A549 (cell line): ENCODE measurements at regions not wholly inside any gene's neighbourhood (a gene's known extent, or its start where the extent isn't known, plus 50 kb on each side); places are given as distances from the start of the nearest gene placed in this dataset.

Source experiments
- ATAC-seq, 2 experiments: fragments of 200-7000 bp in 1 of 2; fragments of >200 bp in 1 of 2; cut with Nextera tagmentation in 1 of 2; cut with Tn5 transposase in 1 of 2; 3 replicates each; pipeline versions ENCODE4 v1.8.0 to v1.9.1; 2018 to 2020; ENCODE audit warnings: mild to moderate bottlenecking in 1 of 2, moderate library complexity in 1 of 2
- CTCF ChIA-PET: fragments of 300-600 bp; sonication (Branson Sonifier 250); formaldehyde crosslinking; extraction: SDS; loops from one replicate; lab custom pipeline; 2021; ENCODE audit warnings: antibody characterized with exemption, inconsistent platforms; lab: Yijun Ruan, JAX
- POLR2A ChIA-PET: fragments of 350-600 bp; formaldehyde crosslinking; extraction: SDS; loops from one replicate; lab custom pipeline; 2021; ENCODE audit warnings: antibody characterized with exemption, inconsistent platforms; lab: Yijun Ruan, JAX
- DNase-seq, 2 experiments: peaks; one replicate each; pipeline versions ENCODE4 v3.0.0 to v3.0.0-alpha.2; 2011 to 2016; ENCODE audit warnings: low read depth in 1 of 2, low spot score in 1 of 2
- FAIRE-seq: peaks from 2 replicates; lab custom pipeline; 2011; peaks lifted over from hg19 to GRCh38; lab: Jason Lieb, UNC
- H3K27ac ChIP-seq, 2 experiments: fragments of >200 bp; sonication (Bioruptor Twin); formaldehyde crosslinking; 3 replicates each; pipeline ENCODE4 v1.5.1; 2016 to 2017
- H3K4me1 ChIP-seq: fragments of >200 bp; sonication (Bioruptor Twin); formaldehyde crosslinking; 3 replicates; pipeline ENCODE4 v1.6.1; 2016
- H3K4me2 ChIP-seq: fragments of >200 bp; sonication (Bioruptor Twin); formaldehyde crosslinking; 3 replicates; pipeline ENCODE4 v1.6.1; 2016
- H3K4me3 ChIP-seq: fragments of >200 bp; sonication (Bioruptor Twin); formaldehyde crosslinking; 3 replicates; pipeline ENCODE4 v1.5.1; 2016
- H3K9me3 ChIP-seq: fragments of >200 bp; sonication (Bioruptor Twin); formaldehyde crosslinking; 3 replicates; pipeline ENCODE4 v1.6.1; 2016
- CEBPB ChIP-seq, 2 experiments: fragments of >200 bp in 1 of 2; sonication (Bioruptor Twin) in 1 of 2; formaldehyde crosslinking in 1 of 2; IDR thresholded peaks; 2 replicates each; pipeline ENCODE4 v1.6.1; 2012 to 2016
- EHMT2 ChIP-seq: fragments of 200-600 bp; sonication (generic); IDR thresholded peaks from 2 replicates; pipeline ENCODE4 v1.6.1; 2016; ENCODE audit warnings: antibody characterized with exemption, low read depth, mild to moderate bottlenecking, moderate library complexity
- ESRRA ChIP-seq: fragments of 150-350 bp; IDR thresholded peaks from 2 replicates; pipeline ENCODE4 v1.6.1; 2014; ENCODE audit warnings: mild to moderate bottlenecking, low read length, borderline replicate concordance
- HOXB13 ChIP-seq: fragments of 250-450 bp; sonication (Bioruptor Pico); IDR thresholded peaks from 2 replicates; pipeline ENCODE4 v1.5.0; 2020; ENCODE audit warnings: low read depth, mild to moderate bottlenecking, moderate library complexity
- JUNB ChIP-seq: fragments of >200 bp; sonication (Bioruptor Twin); formaldehyde crosslinking; IDR thresholded peaks from 2 replicates; pipeline ENCODE4 v1.6.1; 2016
- KDM1A ChIP-seq: fragments of 200-600 bp; sonication (generic); IDR thresholded peaks from 2 replicates; pipeline ENCODE4 v1.6.1; 2016; ENCODE audit warnings: low read depth, mild to moderate bottlenecking
- MAFK ChIP-seq: fragments of 450-650 bp; IDR thresholded peaks from 2 replicates; pipeline ENCODE4 v1.6.1; 2014; ENCODE audit not compliant: partially characterized antibody
- MAZ ChIP-seq: fragments of 150-350 bp; IDR thresholded peaks from 2 replicates; pipeline ENCODE4 v1.6.1; 2014; ENCODE audit warnings: antibody characterized with exemption, low read depth, low read length, borderline replicate concordance
- NFE2L2 ChIP-seq: fragments of 150-350 bp; conservative IDR thresholded peaks from 2 replicates; pipeline ENCODE4 v1.6.1; 2014; ENCODE audit warnings: low read length
- NPAS2 ChIP-seq: fragments of 250-450 bp; sonication (Bioruptor Pico); IDR thresholded peaks from 2 replicates; pipeline ENCODE4 v1.8.0; 2022; ENCODE audit warnings: mild to moderate bottlenecking, moderate library complexity, borderline replicate concordance
- NR3C1 ChIP-seq: fragments of >200 bp; sonication (Bioruptor Twin); formaldehyde crosslinking; IDR thresholded peaks from 3 replicates; pipeline ENCODE4 v1.6.1; 2017
- PHF8 ChIP-seq: fragments of 200-600 bp; sonication (generic); IDR thresholded peaks from 2 replicates; pipeline ENCODE4 v1.6.1; 2016; ENCODE audit warnings: low read depth, mild to moderate bottlenecking, antibody characterized with exemption, moderate library complexity, borderline replicate concordance
- SMC3 ChIP-seq: fragments of >200 bp; sonication (Bioruptor Twin); formaldehyde crosslinking; IDR thresholded peaks from 3 replicates; pipeline ENCODE4 v1.6.1; 2018; ENCODE audit warnings: inconsistent platforms
- SREBF2 ChIP-seq: fragments of 450-650 bp; IDR thresholded peaks from 2 replicates; pipeline ENCODE4 v1.6.1; 2014; ENCODE audit warnings: mild to moderate bottlenecking, moderate library complexity
- WGBS: methylation state at CpG from one replicate; pipeline ENCODE4 v1.1.6; 2017; ENCODE audit errors: missing lambda C conversion rate; 5-methylcytosine and 5-hydroxymethylcytosine counted together
- TF ChIP-seq, protein P1 (sequence below): IDR thresholded peaks from 2 replicates; pipeline ENCODE4 v1.6.1; 2012
- TF ChIP-seq, protein P2 (sequence below): fragments of 250-450 bp; sonication (Bioruptor Pico); IDR thresholded peaks from 2 replicates; pipeline ENCODE4 v1.5.0; 2020; ENCODE audit warnings: low read depth, mild to moderate bottlenecking, moderate library complexity
- TF ChIP-seq, protein P3 (sequence below): fragments of 250-450 bp; sonication (Bioruptor Pico); IDR thresholded peaks from 2 replicates; pipeline ENCODE4 v1.5.0; 2021; ENCODE audit warnings: mild to moderate bottlenecking, moderate library complexity, borderline replicate concordance

DNA sequence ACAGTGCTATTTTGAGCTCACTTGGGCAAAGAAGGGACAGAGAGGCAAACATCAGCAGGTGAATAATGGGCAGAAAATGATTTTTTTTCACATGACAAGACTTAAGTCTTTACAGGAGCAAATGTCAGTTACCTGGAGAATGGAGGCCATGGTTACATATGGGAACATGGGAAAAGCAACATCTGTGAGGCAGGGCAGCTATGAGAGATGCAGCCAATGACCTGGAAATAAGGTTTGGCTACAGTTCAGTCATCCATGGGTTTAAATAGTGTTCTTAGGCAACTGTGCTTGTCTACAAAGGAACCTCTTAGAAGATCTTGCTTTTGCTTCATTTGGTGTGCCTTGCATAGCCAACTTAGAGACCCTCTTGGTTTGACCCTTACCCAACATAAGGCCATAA lies 490.2 kb upstream of the LCORL start:
- ATAC-seq: no peak
- Histone ChIP-seq H3K9me3 (no peaks in the 10 kb centered on the region), H3K4me3 (no peak overlapping the region), H3K27ac (no peak overlapping the region), H3K4me1 (no peaks in the 10 kb centered on the region), H3K4me2 (no peak overlapping the region)
- ChIA-PET POLR2A (no interaction called here), CTCF (no interaction called here)
- no peak for FAIRE-seq
- TF ChIP-seq KDM1A (no peak), NFE2L2 (no peak), HOXB13 (CRISPR knock-in tag) (no peak), ESRRA (no peak), MAZ (no peak), NR3C1 (no peak)
- TF ChIP-seq, protein P1, sequence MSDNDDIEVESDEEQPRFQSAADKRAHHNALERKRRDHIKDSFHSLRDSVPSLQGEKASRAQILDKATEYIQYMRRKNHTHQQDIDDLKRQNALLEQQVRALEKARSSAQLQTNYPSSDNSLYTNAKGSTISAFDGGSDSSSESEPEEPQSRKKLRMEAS: no peak
- TF ChIP-seq, protein P2, sequence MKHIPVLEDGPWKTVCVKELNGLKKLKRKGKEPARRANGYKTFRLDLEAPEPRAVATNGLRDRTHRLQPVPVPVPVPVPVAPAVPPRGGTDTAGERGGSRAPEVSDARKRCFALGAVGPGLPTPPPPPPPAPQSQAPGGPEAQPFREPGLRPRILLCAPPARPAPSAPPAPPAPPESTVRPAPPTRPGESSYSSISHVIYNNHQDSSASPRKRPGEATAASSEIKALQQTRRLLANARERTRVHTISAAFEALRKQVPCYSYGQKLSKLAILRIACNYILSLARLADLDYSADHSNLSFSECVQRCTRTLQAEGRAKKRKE: no peak
- no peak for DNase-seq

DNA sequence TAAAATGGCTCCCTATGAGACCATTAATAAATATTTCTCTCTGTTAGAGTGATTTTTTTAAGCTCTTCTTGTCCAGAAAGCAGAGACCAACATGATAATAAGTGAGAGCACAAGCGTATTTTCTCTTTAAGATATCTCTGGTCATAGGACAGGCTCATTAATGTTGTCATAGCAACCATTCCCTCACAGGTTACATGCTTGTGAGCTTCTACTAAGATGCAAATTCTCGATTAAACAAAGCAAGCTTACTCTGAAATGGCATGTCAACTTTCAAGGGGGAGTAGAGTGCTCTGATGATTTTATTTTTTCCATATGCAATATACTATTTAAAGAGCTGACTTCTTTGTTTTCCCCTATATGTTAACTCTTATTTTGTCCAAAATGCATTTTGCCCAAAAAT lies 487.2 kb upstream of the LCORL start:
- DNase-seq (no peak), FAIRE-seq (no peak), ATAC-seq (no peak)
- H3K4me3 ChIP-seq: no peak overlapping the region
- WGBS: 4% methylated on average over 2 of the region's 2 CpGs
- H3K9me3 ChIP-seq: no peaks in the 10 kb centered on the region
- no peak overlapping the region for H3K4me2 ChIP-seq
- POLR2A ChIA-PET: no interaction called here
- no peaks in the 10 kb centered on the region for H3K4me1 ChIP-seq
- TF ChIP-seq SMC3 (no peak), PHF8 (no peak)
- H3K27ac ChIP-seq: no peak overlapping the region
- CTCF ChIA-PET: no interaction called here

DNA sequence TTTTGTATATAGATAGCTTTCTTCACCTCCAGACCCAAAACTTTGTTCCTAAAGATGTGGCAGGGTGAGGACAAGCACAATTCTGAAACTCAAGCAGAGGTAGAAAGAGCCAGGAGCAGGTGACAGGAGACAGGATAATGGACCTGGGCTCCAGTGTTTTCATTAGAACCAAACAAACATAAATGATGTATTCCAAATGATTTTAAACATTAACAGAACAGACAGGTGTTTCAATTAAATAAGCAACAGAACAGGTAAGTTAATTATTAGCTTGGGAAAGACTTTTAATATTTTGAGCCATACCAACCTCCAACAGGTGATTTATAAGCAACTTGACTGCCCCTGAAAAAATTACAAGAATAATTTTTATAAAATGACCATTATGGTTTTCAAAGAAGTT lies 459.4 kb upstream of the LCORL start:
- Histone ChIP-seq H3K4me3 (no peak overlapping the region), H3K27ac (no peak overlapping the region), H3K9me3 (no peaks in the 10 kb centered on the region), H3K4me1 (no peaks in the 10 kb centered on the region), H3K4me2 (no peak overlapping the region)
- ChIA-PET CTCF (interaction anchor here (0.8 kb wide), 1 partner anchor 37 kb away, joined by 3 read pairs; no protein-coding TSS in a partner anchor), POLR2A (no interaction called here)
- no peak for DNase-seq
- TF ChIP-seq, protein P3, sequence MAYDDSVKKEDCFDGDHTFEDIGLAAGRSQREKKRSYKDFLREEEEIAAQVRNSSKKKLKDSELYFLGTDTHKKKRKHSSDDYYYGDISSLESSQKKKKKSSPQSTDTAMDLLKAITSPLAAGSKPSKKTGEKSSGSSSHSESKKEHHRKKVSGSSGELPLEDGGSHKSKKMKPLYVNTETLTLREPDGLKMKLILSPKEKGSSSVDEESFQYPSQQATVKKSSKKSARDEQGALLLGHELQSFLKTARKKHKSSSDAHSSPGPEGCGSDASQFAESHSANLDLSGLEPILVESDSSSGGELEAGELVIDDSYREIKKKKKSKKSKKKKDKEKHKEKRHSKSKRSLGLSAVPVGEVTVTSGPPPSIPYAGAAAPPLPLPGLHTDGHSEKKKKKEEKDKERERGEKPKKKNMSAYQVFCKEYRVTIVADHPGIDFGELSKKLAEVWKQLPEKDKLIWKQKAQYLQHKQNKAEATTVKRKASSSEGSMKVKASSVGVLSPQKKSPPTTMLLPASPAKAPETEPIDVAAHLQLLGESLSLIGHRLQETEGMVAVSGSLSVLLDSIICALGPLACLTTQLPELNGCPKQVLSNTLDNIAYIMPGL (CRISPR knock-in tag): no peak
- TF ChIP-seq MAFK: no peak
- no peak for TF ChIP-seq NPAS2 (CRISPR knock-in tag)
- no peak for TF ChIP-seq CEBPB (IDR thresholded peaks at IDR 0.05)
- FAIRE-seq: no peak
- no peak for ATAC-seq

DNA sequence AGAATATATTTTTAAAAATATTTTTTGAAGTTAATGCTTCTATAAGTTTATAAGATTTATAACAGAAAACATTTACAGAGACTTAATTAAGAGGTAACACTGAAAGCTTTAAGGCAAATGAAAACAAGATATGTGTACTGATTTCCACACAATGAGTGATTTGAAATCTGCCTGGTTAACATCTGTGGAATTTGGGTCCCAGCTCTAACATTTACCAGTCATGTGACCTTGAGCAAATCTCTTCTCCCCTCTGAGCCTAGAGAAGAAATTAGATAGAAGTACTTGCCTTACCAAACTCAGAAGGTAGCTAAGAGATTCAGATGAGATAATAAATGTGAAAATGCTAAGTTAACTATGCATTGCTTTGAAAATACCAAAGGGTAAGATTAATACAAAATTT lies 458.8 kb upstream of the LCORL start:
- no peak for ATAC-seq
- TF ChIP-seq EHMT2 (no peak), SREBF2 (no peak), JUNB (no peak)
- Histone ChIP-seq H3K4me1 (no peaks in the 10 kb centered on the region), H3K4me2 (no peak overlapping the region), H3K9me3 (no peaks in the 10 kb centered on the region), H3K27ac (no peak overlapping the region), H3K4me3 (no peak overlapping the region)
- FAIRE-seq: no peak
- ChIA-PET CTCF (interaction anchor here (0.6 to 0.8 kb wide), 2 partner anchors 36 to 769 kb away, joined by 3 to 4 read pairs; no protein-coding TSS in a partner anchor), POLR2A (no interaction called here)
- no peak for DNase-seq
